Gastroesophageal sphincter (tissue), 3 donors: ENCODE measurements at regions not wholly inside any gene's neighbourhood (a gene's known extent, or its start where the extent isn't known, plus 50 kb on each side); places are given as distances from the start of the nearest gene placed in this dataset.

Source experiments
- CTCF ChIP-seq, 4 experiments: fragments of 200-600 bp in 2 of 4; fragments of 450-650 bp in 2 of 4; sonication (generic) in 1 of 4; IDR thresholded peaks; one replicate each; pipeline ENCODE4 v1.5.1; 2017 to 2019; ENCODE audit warnings: antibody characterized with exemption in 4 of 4, mild to moderate bottlenecking in 2 of 4, moderate library complexity in 2 of 4
- EP300 ChIP-seq: sonication (generic); formaldehyde crosslinking; IDR thresholded peaks from one replicate; pipeline ENCODE4 v1.6.1; 2017; ENCODE audit warnings: antibody characterized with exemption, mild to moderate bottlenecking
- POLR2A ChIP-seq, 2 donors: fragments of 450-650 bp; IDR thresholded peaks; one replicate each; pipeline ENCODE4 v1.6.1; 2017; ENCODE audit warnings: antibody characterized with exemption in 2 of 2, mild to moderate bottlenecking in 2 of 2, moderate library complexity in 1 of 2
- POLR2AphosphoS5 ChIP-seq: sonication (generic); formaldehyde crosslinking; IDR thresholded peaks from one replicate; pipeline ENCODE4 v1.6.1; 2017; ENCODE audit warnings: antibody characterized with exemption

DNA sequence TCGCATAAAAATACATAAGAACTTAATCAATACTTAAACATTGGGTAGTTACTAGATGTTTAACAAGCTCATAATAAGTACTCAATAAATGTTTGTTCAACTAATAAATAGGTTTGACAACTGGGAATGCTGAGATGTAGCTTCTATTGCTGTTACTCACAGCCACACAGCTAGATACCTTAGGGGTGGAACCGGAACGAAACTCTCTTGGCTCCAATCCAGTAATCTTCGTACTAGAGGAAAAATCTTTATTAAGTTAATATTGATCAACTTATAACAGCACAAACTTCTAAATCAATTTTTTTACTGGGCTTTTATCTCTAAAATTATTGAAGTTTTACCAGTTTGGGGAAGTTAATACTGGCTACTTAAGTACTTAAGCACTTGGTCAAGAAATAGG, 247.8 kb downstream of the PAX3 start:
- TF ChIP-seq CTCF (IDR thresholded peaks at IDR 0.05) (no peak), POLR2AphosphoS5 (no peak), POLR2A (IDR thresholded peaks at IDR 0.05) (no peak), EP300 (no peak)
